GM21447 (cell line): ENCODE measurements at regions not wholly inside any gene's neighbourhood (a gene's known extent, or its start where the extent isn't known, plus 50 kb on each side); places are given as distances from the start of the nearest gene placed in this dataset.
"Not testable (repeated sequence)": the region's sequence is repeated elsewhere in the genome, so short reads cannot be mapped to it uniquely, and the experiment has no call there.

Experiments
- ATAC-seq: cut with Tn5 transposase; IDR thresholded peaks from one replicate; pipeline ENCODE4 v1.9.1; 2021; ENCODE audit not compliant: unreplicated experiment

DNA sequence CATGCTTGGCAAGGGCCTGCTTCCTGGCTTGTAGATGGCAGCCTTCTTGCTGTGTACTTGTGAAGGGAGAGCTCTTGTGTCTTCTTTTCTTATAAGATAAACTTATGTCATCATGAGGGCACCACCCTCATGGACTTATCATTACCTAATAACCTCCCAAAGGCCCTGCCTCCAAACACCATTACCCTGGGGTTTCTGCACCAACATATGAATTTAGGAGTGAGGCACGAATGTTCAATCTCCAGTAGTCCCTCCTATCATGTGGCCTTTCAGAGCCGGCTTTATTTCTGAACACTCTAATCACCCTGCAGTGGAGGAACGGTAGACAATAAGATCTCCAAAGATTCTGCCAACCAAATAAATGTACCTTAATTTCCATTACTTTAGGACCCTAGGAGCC, 144.3 kb downstream of the ABCC12 start:
- no peak for ATAC-seq

- no peak for ATAC-seq
Measured at GRCh38 chr16:48008011-48008525, 147.7 kb downstream of the ABCC12 start.

DNA sequence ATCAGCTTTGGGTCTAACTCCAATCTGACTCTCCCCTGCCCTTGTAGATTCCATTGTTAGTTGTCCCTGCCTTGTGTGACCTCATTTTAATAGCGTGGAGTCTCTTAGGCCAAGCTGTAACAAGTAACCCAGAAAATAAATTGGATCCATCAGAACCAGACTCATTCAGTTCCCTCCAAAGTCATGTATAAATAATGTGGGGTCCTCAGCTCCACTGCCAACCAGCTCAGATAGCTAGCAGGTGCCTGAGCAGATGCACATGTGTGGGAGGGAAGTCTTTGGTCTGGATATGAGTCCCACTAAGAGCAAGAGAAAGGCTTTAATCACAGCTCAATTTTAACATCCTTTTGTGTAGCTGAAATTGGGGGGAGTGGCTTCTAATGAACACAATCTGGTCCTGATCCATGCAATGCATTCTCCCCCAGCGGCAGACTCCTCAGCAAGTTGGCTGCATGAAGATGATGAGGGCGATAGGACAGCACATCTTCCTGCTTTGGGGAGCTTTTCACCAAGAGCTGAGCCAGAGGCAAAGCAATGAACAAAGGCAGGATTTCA, 151.6 kb downstream of the ABCC12 start:
- ATAC-seq = no peak

DNA sequence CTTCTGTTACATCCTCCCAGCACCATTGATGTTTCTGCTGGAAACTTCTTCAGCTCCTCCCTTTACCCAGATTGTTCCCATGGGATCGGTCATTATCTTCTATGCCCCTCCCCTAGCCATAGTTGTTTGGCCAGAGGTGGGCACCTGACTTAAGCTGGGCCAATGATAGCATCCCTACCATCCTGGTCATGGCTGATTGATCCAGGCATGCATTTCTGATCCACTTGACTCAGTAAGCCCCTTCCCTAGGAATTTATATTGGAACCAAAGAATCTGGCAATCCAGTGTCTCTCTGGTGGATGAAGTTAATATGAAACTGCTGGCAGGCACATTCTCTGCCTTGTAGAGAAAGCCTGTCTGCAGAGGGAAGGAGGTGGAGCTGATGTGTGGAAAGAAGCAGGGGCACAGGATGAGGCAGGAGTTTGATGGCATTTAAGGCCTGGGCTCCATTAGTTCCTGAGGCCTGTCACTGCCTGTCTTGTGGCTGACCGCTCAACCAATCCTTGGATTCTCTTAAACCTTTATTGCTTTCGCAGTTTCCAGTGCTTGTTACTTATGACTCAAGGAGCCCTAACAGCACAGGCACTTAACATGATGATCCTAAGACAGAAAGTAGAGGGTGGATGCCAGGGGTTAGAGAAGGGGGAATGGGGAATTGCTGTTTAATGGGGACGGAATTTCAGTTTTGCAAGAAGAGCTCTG, 152.4 kb downstream of the ABCC12 start:
- ATAC-seq = no peak

- ATAC-seq = no peak
Measured at GRCh38 chr16:48001324-48001895, 154.4 kb downstream of the ABCC12 start.

GRCh38 chr16:48000622-48001021, 155.2 kb downstream of the ABCC12 start:
- ATAC-seq = no peak

DNA sequence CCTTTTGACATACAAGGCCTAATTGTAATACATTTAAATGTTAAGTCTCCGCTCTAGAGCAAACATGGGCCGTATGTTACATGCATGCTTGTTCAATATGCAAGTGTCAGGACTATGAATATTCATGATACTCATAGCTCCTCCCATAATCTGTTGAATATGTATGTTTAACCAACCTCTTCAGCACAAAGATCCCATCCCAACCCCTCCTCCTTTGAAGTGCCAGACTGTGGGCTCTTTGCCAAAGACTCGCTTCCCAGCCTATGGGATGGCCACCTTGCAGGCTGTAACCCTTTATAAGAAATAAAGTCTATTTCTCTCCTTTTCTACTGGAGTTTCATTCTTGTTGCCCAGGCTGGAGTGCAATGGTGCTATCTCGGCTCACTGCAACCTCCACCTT, 156.2 kb downstream of the ABCC12 start:
- no peak for ATAC-seq

DNA sequence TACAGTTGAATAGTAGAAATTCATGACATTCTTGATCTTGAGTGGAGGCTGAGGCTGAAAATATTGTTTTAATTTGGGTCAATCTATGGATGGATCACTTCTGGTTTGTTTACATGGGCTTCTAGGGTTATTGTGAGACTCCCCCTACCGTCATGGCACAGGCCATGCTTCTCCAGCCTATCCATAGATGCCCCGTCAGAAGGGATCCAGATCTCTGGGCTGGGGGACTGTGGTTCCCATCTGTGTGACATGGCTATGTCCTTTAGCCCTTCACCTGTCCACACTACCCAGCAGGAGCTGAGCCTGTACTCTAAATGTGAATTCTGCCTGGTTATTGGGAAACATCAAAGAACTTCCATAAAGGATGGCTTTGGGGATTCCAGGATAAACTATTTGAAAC, 160.4 kb downstream of the ABCC12 start:
- no peak for ATAC-seq

DNA sequence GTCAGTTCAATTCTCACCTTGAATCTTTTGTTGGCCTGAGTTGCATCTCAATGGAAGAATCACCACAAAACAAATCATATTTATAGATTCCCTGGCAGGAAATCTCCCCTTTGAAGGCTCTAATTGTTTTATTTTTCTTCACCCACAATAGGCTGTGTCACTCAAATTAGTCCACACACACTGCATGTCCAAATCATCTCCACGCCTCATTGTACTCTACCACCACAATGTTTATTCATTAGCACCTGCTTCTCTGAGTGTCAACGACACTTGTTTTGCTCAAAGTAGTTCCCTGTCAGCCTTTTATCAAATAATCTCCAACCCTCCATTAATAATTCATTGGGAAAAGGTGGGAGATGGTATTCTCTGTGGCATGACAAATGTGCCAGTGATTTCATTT, 164.3 kb downstream of the ABCC12 start:
- no peak for ATAC-seq

DNA sequence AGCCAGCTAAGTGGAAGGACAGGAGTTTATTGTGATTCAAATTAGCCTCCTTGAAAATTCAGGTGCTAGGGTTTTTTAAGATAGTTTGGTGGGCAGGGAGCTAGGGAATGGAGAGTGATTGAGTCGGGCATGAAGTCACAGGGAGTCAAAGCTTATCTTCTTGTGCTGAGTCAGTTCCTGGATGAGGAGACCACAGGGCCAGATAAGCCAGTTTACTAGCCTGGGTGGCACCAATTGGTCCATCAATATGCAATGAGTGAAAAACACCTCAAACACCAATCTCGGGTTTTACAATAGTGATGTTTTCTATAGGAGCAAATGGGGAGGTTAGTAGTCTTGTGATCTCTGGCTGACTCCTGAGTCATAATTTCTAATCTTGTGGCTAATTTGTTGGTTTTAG, 165.1 kb downstream of the ABCC12 start:
- no peak for ATAC-seq

DNA sequence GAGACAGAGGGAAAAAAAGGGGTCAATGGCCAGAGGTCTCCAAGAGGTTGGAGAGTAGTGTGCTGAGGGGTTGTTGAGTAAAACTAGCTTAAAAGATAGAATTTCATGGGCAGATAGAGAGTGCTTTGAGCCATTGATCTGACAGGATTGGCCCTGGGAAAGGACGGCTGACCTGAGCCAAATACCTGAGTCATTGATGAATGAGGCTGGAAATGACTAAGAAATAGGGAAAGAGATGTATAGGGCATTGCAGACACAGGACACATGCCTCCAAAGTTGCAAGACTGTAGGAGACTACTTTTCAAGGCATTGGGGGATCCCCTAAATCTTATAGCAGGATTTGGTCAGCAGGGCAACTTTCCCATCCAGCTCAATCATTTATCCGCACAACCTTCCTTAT, 168.7 kb downstream of the ABCC12 start:
- ATAC-seq = no peak

DNA sequence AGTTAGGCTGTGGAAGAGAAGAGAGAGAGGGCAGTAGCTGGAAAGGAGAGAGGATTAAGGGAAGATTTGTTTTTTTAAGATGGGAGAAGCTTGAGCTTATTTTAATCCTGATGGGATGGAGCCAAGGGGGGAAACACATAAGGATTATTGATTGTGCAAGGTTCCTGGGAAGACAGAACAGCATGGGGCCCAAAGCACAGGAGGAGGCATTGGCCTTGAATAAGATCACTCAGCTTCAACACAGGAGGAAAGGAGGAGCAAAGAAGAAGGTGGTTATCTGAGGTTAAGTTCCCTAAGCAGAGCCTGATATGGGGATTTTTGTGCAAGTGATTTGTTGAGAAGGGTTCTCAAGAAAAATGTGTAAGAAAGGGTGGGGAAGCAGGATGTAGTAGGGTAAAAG, 169.8 kb downstream of the ABCC12 start:
- no peak for ATAC-seq

GRCh38 chr16:47984669-47985068, 171.1 kb downstream of the ABCC12 start:
- ATAC-seq = no peak

DNA sequence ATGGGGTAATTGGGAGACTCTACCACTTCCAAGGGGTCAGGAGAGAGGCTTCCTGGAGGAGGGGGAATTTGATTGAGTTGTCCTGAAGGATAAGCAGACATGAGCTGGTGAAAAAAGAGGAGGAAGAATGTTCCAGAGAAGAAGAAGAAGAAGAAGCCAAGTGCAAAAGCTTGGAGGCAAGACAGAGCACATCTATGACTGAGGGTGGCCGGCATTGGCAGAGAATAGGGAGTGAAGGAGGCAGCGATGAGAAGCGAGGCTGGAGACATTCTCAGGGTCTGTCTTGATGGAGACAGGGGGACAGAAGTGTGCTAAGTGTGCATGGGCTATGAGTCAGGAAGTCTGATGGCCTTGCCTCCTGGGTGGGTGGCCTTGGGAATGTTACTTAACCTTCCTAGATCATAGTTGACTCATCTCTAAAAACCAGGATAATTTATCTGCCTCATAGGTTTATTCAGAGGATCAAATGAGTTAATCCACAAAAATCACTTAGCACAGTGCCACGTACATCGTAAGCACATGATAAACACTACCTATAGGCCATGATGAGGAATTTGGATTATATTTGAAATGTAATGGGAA, 171.7 kb downstream of the ABCC12 start:
- ATAC-seq = no peak

GRCh38 chr16:47980212-47980611, 175.6 kb downstream of the ABCC12 start:
- no peak for ATAC-seq

DNA sequence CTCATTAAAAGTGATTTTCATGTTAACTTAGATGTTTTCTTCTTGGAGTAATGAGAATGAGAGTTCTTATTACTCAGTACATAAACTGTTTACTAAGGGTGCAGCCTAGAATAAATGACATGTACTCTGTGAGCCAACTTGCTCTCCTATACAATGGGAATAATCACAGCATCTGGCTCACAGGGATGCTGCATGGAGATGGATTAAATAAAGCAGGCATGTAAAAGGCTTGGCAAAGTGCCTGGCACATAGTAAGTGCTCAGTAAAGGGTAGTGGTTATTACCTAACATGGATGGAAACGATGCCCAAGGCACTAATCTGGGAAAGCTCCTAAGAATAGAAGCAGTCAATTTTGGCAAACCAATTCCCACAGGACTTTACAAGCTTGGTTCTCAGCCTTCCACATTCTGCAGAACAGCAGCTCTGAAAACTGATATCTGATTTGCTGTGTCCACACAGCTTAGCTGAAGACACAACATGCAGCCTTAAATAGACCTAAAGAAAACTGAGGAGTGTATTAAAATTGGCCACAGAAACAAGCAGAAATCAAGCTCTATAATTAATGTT, 176.1 kb downstream of the ABCC12 start:
- no peak for ATAC-seq

GRCh38 chr16:47979164-47979520, 176.7 kb downstream of the ABCC12 start:
- ATAC-seq = no peak

DNA sequence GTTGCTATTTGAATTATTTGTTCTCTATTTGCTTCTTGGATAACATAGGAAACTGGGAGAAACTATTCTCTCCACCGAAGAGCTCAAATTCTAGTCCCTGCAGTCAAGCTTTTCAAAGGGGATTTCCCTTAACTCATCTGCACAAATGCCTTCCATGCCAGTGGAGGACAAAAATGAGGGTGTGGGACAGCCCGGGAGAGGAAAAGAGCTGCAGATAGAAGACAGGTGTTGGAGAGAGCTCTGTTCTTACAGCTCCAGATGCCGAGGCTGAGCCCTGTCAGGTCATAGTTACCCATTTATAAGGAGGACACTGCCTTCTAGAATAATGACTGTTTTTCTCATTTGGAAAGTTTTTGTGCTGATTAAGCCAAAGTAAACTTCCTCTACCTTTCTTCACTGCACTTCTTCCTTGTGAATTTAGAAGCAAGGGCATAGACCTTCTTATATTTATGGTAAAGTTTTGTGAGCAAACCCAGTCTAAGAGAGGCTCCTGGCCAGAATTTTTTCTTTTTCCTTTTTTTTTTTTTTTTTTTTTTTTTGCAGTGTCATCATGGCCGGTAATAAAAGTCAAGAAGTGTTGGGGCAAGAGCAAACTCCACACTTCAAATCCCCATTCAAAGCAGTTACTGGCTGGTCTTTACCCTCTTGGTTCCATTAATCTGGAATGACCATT, 177.2 kb downstream of the ABCC12 start:
- no peak for ATAC-seq

DNA sequence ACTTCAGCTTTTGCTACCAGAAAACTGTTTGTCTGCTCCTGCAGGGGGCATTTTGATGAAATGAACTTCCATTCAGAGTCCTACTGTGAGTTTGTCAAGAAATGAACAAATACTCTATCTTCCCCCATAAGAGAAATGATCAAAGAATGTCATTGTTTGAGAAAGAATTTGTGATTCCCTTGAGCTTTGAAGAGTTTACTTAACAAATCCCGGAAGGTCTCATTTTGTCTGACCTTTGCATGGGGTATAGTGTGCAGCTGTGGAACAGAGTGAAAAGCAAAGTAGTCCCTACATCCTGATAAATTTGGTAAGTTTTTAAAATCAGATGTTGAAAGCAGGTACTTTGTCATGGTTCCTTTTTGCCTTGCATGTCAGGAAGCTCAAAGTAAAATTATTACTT, 178.0 kb downstream of the ABCC12 start:
- ATAC-seq = no peak

DNA sequence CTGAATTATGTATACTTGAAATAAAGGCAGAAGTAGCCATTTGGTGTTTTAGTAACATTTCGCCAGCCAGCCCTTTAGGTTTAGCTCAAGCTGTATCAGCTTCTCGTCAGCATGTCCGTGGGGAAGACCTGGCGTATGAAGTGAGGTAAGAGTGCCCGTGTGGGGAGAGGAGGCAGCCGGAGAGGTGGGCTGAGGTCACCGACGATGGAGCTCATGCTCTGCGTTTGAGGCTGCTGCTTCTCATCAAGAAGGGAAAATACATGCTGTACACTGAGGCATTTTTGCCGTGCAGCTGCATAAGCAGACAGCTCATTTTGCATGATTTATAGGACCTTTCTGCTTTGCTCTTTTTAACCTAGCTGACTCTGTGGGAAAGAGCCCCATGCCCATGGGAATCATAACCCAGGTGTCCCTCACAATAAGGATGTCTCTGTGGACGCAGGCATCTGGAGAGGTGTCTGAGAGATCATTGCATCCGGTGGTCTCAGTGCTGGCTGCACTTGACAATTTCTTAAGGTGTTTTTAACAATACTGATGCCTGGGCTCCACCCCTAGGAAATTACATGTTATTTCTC, 179.1 kb downstream of the ABCC12 start:
- ATAC-seq = no peak

DNA sequence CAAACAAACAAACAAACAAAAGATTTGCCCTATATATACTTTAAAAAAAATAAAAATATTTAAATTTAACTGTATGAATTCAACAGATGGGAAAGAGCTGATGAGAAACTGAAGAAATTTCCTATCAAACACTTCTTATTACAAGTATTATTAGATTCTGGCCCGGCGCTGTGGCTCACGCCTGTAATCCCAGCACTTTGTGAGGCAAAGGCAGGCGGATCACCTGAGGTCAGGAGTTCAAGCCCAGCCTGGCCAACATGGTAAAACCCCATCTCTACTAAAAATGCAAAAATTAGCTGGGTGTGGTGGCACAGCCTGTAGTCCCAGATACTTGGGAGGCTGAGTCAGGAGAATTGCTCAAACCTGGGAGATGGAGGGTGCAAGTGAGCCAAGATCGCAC, 180.8 kb downstream of the ABCC12 start:
- ATAC-seq = not testable (repeated sequence)
